Hepatic stellate cell (primary cell): ENCODE measurements at regions not wholly inside any gene's neighbourhood (a gene's known extent, or its start where the extent isn't known, plus 50 kb on each side); places are given as distances from the start of the nearest gene placed in this dataset.
A peak's percentile ranks its signal among the peaks of the same experiment; 100 is the strongest.
"Not testable (repeated sequence)": the region's sequence is repeated elsewhere in the genome, so short reads cannot be mapped to it uniquely, and the experiment has no call there.

Source experiments
- DNase-seq: peaks from one replicate; pipeline ENCODE4 v3.0.0; 2011; ENCODE audit warnings: low spot score

GRCh38 chr15:35695003-35695402 is 149.0 kb upstream of the DPH6 start:
- no peak for DNase-seq

- peak; percentile 42 for DNase-seq
Observed at GRCh38 chr15:35696767-35697231, 150.8 kb upstream of the DPH6 start.

GRCh38 chr15:35697549-35698299 is 151.8 kb upstream of the DPH6 start:
- DNase-seq = no peak

- DNase-seq = no peak
Observed at GRCh38 chr15:35698331-35698730, 152.4 kb upstream of the DPH6 start.

- no peak for DNase-seq
Observed at GRCh38 chr15:35698966-35699575, 153.1 kb upstream of the DPH6 start.

- DNase-seq = not testable (repeated sequence)
Observed at GRCh38 chr15:35700091-35700593, 154.2 kb upstream of the DPH6 start.

- DNase-seq = no peak
Observed at GRCh38 chr15:35701402-35702046, 155.6 kb upstream of the DPH6 start.

GRCh38 chr15:35702946-35703495 is 157.1 kb upstream of the DPH6 start:
- DNase-seq = no peak

- no peak for DNase-seq
Observed at GRCh38 chr15:35705030-35705883, 159.3 kb upstream of the DPH6 start.

- no peak for DNase-seq
Observed at GRCh38 chr15:35705884-35706585, 160.1 kb upstream of the DPH6 start.

- no peak for DNase-seq
Observed at GRCh38 chr15:35712956-35713355, 167.0 kb upstream of the DPH6 start.

GRCh38 chr15:35713733-35714132 is 167.8 kb upstream of the DPH6 start:
- peak; percentile 20 for DNase-seq

GRCh38 chr15:35717721-35718120 is 171.8 kb upstream of the DPH6 start:
- DNase-seq = no peak

GRCh38 chr15:35720019-35720418 is 174.1 kb upstream of the DPH6 start:
- no peak for DNase-seq

GRCh38 chr15:35720984-35721383 is 175.0 kb upstream of the DPH6 start:
- DNase-seq = no peak

GRCh38 chr15:35721751-35722150 is 175.8 kb upstream of the DPH6 start:
- no peak for DNase-seq

GRCh38 chr15:35722501-35722900 is 176.5 kb upstream of the DPH6 start:
- no peak for DNase-seq

- no peak for DNase-seq
Observed at GRCh38 chr15:35723120-35723847, 177.3 kb upstream of the DPH6 start.

GRCh38 chr15:35723852-35724251 is 177.9 kb upstream of the DPH6 start:
- no peak for DNase-seq

- no peak for DNase-seq
Observed at GRCh38 chr15:35724626-35725025, 178.7 kb upstream of the DPH6 start.
